Cardiac fibroblast (primary cell): ENCODE measurements at regions not wholly inside any gene's neighbourhood (a gene's known extent, or its start where the extent isn't known, plus 50 kb on each side); places are given as distances from the start of the nearest gene placed in this dataset.
A peak's percentile ranks its signal among the peaks of the same experiment; 100 is the strongest.

Experiments used
- DNase-seq, 2 donors: peaks; one replicate each; pipeline versions ENCODE4 v3.0.0 to v3.0.0-alpha.2; 2010; ENCODE audit warnings: low read depth in 2 of 2
- H3K4me3 ChIP-seq, 2 donors: replicated peaks in 1 of 2; 1 replicate in 1 of 2; 2 replicates in 1 of 2; pipeline ENCODE4 v1.5.1; 2011; ENCODE audit warnings: low read depth in 2 of 2, low read length in 2 of 2, mild to moderate bottlenecking in 2 of 2, moderate library complexity in 1 of 2
- TF ChIP-seq, protein P1 (sequence below): IDR thresholded peaks from one replicate; pipeline ENCODE4 v1.5.1; 2011; ENCODE audit warnings: low read depth, mild to moderate bottlenecking, low read length, inconsistent platforms

DNA sequence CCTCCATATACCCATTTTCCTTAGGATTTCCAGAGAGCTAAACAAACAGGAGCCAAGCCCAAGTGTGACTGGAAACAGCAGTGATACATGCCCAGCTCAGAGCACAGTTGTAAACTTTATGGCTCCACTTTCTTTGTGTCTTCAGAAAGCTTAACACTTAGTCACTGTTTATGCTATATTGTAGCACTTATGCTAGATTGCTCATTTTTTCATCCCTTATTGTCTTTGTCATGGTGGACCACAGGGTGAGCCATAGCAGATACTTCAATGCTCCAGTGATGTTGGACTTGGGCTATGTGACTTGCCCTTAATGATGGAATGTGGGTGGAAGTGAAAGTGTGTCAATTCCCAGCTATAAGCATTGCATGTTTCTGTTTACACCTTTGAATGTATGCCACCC is 401.6 kb downstream of the METTL4 start:
- H3K4me3 ChIP-seq: no peak overlapping the region
- DNase-seq: no peak
- TF ChIP-seq, protein P1, sequence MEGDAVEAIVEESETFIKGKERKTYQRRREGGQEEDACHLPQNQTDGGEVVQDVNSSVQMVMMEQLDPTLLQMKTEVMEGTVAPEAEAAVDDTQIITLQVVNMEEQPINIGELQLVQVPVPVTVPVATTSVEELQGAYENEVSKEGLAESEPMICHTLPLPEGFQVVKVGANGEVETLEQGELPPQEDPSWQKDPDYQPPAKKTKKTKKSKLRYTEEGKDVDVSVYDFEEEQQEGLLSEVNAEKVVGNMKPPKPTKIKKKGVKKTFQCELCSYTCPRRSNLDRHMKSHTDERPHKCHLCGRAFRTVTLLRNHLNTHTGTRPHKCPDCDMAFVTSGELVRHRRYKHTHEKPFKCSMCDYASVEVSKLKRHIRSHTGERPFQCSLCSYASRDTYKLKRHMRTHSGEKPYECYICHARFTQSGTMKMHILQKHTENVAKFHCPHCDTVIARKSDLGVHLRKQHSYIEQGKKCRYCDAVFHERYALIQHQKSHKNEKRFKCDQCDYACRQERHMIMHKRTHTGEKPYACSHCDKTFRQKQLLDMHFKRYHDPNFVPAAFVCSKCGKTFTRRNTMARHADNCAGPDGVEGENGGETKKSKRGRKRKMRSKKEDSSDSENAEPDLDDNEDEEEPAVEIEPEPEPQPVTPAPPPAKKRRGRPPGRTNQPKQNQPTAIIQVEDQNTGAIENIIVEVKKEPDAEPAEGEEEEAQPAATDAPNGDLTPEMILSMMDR: no peak

DNA sequence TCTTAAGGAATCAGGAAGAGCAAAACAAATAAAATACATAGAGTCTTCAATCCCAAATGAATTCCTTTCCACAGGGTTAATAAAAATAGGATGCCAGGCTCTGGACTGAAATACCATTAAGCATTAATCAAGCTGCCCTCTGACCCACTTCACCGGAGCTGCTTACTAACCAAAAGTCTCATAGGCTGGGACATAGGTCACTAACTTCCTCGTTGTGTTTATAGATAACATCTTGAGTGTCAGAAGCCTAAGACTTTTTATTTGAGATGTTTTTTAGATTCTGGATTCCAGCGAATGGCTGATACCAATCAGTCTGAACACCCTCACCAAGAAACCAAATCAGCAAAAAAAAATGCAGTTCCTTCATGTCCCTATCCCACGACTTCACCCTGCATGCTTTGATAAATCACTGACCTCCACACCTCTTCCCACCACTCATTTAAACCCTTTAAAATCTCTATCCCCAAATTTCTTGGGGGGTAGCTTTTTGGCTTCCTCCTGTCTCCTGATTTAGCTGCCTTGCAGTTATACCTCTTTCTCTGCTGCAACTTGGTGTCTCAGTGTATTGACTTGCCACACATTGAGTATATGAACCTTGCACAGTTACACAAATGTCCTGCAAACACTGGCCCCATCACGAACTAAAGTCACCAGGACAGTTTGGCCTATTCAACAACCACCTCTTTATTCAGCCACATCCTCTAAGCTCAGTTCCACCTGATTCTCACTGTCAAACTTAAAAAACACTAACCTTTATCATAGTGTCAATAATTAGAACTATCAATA is 399.3 kb downstream of the METTL4 start:
- peak in 1 of 2 donors; percentile 5 for DNase-seq
- TF ChIP-seq, protein P1: no peak
- H3K4me3 ChIP-seq: no peak overlapping the region

DNA sequence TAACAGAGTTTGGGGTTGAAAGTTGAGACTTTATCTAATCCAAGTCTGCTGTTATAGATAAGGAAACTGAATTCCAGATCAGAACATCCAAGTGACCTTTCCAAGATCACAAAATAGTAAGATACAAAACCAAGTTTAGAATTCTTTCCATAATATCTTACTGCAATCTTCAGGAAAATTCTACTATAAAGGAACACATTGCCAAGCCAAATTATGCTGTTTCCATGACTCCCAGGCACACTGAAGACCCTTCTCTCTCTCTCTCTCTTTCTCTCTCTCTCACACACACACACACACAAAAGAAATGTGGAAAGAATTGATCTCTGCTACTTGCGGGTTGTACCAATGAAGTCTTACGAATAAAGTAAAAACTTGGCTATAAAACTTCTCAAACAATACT is 398.4 kb downstream of the METTL4 start:
- TF ChIP-seq, protein P1: no peak
- peak in 1 of 2 donors; percentile 13 for DNase-seq
- no peak overlapping the region for H3K4me3 ChIP-seq

DNA sequence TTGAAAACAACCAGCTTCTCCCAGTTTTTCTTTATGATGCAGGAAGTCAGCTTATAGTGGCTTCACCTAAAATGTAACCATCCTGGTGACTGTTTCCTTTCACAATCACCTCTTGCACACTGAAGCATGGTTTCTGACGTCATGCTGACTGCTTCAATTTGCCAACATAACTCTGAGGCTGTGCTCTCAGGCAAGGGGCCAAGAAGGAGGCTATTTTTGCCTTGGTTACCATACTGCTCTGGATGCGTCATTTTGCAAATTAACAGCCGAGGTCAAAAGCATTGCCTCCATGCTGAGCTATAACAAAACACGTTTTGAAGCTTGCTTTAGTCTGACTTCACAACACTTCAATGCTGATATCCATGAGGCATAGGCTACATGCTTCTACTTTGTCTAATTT is 397.8 kb downstream of the METTL4 start:
- DNase-seq: peak; percentile 83 to 94
- TF ChIP-seq, protein P1: no peak
- H3K4me3 ChIP-seq: no peak overlapping the region

DNA sequence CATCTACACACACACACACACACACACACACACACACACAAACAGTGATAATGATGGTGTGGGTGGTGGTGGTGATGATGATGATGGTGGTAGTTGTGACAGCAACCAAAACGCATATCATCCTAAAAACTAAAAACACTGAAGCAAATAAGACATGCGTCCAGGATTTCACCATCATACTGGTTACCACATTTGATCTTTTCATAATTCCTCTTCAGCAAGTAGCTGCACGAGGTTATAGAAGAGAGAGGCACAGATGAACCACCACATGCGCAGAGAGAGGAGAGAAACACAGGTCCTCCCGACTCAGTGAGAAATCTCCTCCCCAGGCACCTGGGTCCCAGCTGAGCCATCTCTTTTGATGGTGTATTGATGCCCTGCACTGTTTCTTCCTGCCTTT is 393.3 kb downstream of the METTL4 start:
- H3K4me3 ChIP-seq: no peak overlapping the region
- TF ChIP-seq, protein P1: no peak
- no peak for DNase-seq

DNA sequence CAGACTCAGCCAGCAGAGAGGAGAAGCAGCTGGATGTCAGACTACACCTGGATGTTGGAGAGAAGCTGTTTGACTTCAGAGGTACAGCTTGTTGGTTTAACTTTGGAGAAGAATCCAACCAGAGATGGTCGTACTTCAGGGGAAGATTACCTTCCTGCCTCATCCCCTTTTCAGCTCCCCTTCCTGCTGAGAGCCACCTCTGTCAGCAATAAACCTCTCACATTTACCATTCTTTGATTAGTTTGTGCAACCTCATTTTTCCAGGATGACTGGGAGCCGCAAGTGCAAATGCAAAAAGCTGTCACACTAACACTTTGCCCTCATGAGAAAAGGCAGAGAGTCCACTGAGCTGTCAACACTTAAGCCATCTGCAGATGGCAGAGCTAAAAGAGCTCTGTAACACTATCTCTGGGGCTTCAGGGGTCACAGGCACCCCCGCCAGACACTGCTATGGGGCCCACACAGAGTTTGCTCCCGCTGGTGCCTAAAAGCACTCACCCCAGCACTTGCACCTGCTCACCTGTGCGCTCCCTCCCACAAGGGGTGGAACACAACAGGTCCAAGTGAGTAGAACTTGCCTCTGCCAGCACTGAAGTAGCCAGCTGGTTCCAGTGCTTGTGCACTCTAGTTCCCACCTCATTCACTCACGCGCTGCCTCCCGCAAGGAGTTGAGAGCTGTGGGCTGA is 391.7 kb downstream of the METTL4 start:
- TF ChIP-seq, protein P1: no peak

More for the DNA sequence above, 391.7 kb downstream of the METTL4 start:
- no peak overlapping the region for H3K4me3 ChIP-seq
- no peak for DNase-seq
